Lower leg skin (tissue), 4 donors: ENCODE measurements at regions not wholly inside any gene's neighbourhood (a gene's known extent, or its start where the extent isn't known, plus 50 kb on each side); places are given as distances from the start of the nearest gene placed in this dataset.
"Not testable (repeated sequence)": the region's sequence is repeated elsewhere in the genome, so short reads cannot be mapped to it uniquely, and the experiment has no call there.

Experiments
- DNase-seq, 2 donors: peaks; one replicate each; pipeline ENCODE4 v3.0.0-alpha.2; 2019; ENCODE audit warnings: low spot score in 2 of 2
- H3K4me3 ChIP-seq: fragments of 200-600 bp; sonication (generic); 2 replicates; pipeline ENCODE4 v1.5.1; 2017; ENCODE audit warnings: mild to moderate bottlenecking, low read depth; ENCODE audit not compliant: poor library complexity, severe bottlenecking
- CTCF ChIP-seq, 3 donors: fragments of 450-650 bp; IDR thresholded peaks; one replicate each; pipeline ENCODE4 v1.5.1; 2016; ENCODE audit warnings: antibody characterized with exemption in 3 of 3, mild to moderate bottlenecking in 3 of 3, moderate library complexity in 2 of 3
- POLR2A ChIP-seq, 2 donors: fragments of 450-650 bp; IDR thresholded peaks; one replicate each; pipeline ENCODE4 v1.6.1; 2016 to 2017; ENCODE audit warnings: antibody characterized with exemption in 2 of 2, mild to moderate bottlenecking in 1 of 2, moderate library complexity in 1 of 2
- WGBS, 2 donors: methylation state at CpG; one replicate each; pipeline ENCODE4 v1.1.5; 2018; 5-methylcytosine and 5-hydroxymethylcytosine counted together
- intact Hi-C: fragments of 100-400 bp; cut with DNase I; formaldehyde crosslinking; loops from one replicate; pipeline ENCODE4 v1.15.0; 2023; ENCODE audit warnings: low total_unique reads

- TF ChIP-seq CTCF (IDR thresholded peaks at IDR 0.05) (no peak), POLR2A (IDR thresholded peaks at IDR 0.05) (no peak)
- WGBS, 2 donors: 76 to 77% methylated on average over 4 of the region's 4 CpGs
- H3K4me3 ChIP-seq: no peak overlapping the region
- no peak for DNase-seq
- intact Hi-C loops: no loop called here
Measured at GRCh38 chr17:21542991-21543390, 149.3 kb upstream of the KCNJ18 start.

GRCh38 chr17:21545064-21545463 lies 147.3 kb upstream of the KCNJ18 start:
- no peak for TF ChIP-seq CTCF (IDR thresholded peaks at IDR 0.05)
- TF ChIP-seq POLR2A (IDR thresholded peaks at IDR 0.05): no peak
- intact Hi-C loops: no loop called here

DNA sequence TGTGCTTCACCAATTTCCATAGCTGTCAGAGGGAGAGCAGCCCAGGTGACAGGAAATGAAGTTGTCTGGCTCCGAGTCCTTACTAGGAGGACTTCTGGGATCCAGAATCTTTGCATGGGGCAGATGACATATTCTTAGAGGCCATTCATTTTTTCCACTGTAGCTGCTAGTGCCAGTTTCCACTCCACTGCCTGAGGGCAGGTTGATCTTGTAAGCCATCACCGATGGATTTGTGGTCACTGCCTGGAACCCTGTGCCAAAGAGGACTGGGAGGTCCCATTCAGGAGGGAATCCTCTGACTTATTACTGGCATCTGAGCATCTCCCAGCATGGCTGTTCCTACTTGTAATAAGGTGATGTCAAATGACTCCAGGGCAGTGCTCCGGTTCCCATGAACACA lies 144.1 kb upstream of the KCNJ18 start:
- H3K4me3 ChIP-seq: no peak overlapping the region
- TF ChIP-seq CTCF (IDR thresholded peaks at IDR 0.05) (no peak), POLR2A (IDR thresholded peaks at IDR 0.05) (no peak)
- 83 to 86% methylated on average over 3 of the region's 3 CpGs for WGBS, 2 donors
- DNase-seq: no peak
- intact Hi-C loops: no loop called here

More at GRCh38 chr17:21545064-21545463, 147.3 kb upstream of the KCNJ18 start:
- no peak for DNase-seq
- no peak overlapping the region for H3K4me3 ChIP-seq
- WGBS, 2 donors: 77 to 83% methylated on average over 3 of the region's 3 CpGs

- intact Hi-C loops: no loop called here
- no peak for DNase-seq
- H3K4me3 ChIP-seq: no peak overlapping the region
- 50 to 58% methylated on average over 1 of the region's 1 CpG for WGBS, 2 donors
- TF ChIP-seq POLR2A (IDR thresholded peaks at IDR 0.05): no peak
- no peak for TF ChIP-seq CTCF (IDR thresholded peaks at IDR 0.05)
Measured at GRCh38 chr17:21549107-21549687, 143.1 kb upstream of the KCNJ18 start.

GRCh38 chr17:21550031-21550430 lies 142.3 kb upstream of the KCNJ18 start:
- H3K4me3 ChIP-seq, intact Hi-C loops, DNase-seq: not testable (repeated sequence)
- 93 to 96% methylated on average over 3 of the region's 3 CpGs for WGBS, 2 donors

DNA sequence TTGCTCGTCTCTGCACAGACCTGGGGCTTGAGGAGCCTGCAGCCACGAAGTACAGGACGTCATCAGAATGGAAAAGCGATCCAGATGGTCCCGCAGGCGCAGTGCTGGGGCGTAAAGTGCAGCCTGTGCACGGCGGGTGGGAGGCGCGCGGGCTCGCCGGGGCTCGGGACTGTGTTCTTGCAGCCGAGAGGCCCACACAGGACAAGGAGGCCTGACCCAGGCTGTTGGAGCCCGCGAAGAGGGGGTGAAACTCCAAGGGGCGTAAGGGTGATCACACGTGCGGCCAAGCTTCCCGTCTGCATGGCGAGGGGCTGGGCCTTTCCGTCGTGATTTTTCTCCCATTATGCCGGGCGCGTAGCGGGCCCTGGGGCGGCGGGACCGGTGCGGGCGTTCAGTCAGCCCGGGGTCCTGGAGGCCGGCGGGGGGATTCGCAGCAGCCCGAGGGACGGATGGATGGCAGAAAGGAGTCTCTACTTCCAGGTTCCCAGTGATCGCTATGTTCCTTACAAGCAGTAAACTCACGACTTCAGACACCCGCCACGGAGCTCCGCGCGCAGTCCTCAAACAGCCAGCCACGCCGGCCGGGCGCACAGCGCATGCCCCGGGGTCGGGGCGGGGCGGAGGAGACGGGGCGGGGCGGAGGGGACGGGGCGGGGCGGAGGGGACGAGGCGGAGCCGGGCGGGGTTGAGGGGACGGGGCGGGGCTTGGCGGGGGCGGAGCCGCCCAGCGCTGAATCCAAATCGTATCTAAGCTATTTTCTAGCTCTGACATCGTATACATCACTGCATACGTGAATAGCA lies 141.0 kb upstream of the KCNJ18 start:
- no peak for TF ChIP-seq POLR2A (IDR thresholded peaks at IDR 0.05)
- no peak for TF ChIP-seq CTCF (IDR thresholded peaks at IDR 0.05)
- 1% methylated on average over 51 to 58 of the region's 75 CpGs for WGBS, 2 donors
- DNase-seq: peak; percentile 63 to 96
- H3K4me3 ChIP-seq: peak overlapping the region; percentile 51
- intact Hi-C loops: no loop called here

DNA sequence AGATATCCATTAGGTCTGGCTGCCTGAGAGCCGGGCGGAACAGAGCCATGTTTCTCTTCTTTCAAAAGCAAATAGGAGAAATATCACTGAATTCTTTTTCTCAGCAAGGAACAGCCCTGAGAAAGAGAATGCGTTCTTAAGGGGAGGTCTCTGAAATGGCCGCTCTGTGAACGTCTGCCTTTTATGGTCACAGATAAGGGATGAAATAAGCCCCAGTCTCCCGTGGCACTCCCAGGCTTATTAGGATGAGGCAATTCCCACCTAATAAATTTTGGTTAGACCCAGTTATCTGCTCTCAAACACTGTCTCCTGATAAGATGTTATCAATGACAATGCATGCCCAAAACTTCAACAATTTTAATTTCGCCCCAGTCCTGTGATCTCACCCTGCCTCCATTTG lies 133.4 kb upstream of the KCNJ18 start:
- intact Hi-C loops, H3K4me3 ChIP-seq, DNase-seq: not testable (repeated sequence)
- WGBS, 2 donors: 90 to 96% methylated on average over 7 of the region's 7 CpGs
